ENCODE measurements at regions not wholly inside any gene's neighbourhood (a gene's known extent, or its start where the extent isn't known, plus 50 kb on each side); places are given as distances from the start of the nearest gene placed in this dataset.
"Not testable (repeated sequence)": the region's sequence is repeated elsewhere in the genome, so short reads cannot be mapped to it uniquely, and the experiment has no call there.

DNA sequence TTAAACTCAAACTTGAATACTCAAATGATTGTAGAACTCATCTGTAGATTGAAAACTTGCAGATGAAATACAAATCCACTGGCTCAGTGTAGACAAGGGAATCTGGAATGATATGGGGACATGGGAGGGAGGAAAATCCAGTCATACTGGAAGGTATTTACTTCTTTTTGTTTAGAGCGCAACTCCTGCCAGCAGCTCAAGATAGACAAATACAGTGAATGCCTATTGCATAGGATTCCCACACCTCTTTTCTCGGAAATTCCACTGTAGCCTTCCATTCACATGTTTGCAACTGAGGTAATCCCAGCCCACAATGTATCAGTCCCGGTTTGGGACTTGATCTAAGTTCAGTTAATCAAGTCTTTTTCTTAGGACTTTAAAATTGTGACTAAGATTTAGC, 311.2 kb downstream of the PTPRC start:
- no peaks in the 10 kb centered on the region for H3K36me3 ChIP-seq
- intact Hi-C loops (cut with DNase I), result no loop called here

DNA sequence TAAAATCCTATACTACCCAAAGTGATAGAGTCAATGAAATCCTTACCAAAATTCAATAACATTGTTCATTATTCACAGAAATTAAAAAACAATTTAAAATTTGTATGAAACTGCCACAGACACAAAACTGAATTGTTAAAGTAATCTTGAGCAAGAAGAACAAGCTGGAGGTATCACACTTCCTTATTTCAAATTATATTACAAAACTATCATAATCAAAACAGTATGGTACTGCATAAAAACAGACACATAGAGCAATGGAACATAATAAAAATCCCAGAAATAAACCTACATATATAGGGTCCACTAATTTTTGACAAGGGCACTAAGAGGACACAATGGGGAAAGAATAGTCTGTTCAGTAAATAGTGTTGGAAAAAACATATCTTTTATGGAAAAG, 316.2 kb downstream of the PTPRC start:
- H3K36me3 ChIP-seq, result no peaks in the 10 kb centered on the region
- intact Hi-C loops (cut with DNase I), result no loop called here
- no peak overlapping the region for H3K9ac ChIP-seq (ENCODE audit: low read depth in 2 of 2, low read length in 2 of 2)
- no peaks in the 10 kb centered on the region for H3K4me1 ChIP-seq
- H3K27me3 ChIP-seq, result no peaks in the 10 kb centered on the region
- H3K9me3 ChIP-seq, result no peaks in the 10 kb centered on the region
- DNase-seq, result no peak
- TF ChIP-seq, protein P1, sequence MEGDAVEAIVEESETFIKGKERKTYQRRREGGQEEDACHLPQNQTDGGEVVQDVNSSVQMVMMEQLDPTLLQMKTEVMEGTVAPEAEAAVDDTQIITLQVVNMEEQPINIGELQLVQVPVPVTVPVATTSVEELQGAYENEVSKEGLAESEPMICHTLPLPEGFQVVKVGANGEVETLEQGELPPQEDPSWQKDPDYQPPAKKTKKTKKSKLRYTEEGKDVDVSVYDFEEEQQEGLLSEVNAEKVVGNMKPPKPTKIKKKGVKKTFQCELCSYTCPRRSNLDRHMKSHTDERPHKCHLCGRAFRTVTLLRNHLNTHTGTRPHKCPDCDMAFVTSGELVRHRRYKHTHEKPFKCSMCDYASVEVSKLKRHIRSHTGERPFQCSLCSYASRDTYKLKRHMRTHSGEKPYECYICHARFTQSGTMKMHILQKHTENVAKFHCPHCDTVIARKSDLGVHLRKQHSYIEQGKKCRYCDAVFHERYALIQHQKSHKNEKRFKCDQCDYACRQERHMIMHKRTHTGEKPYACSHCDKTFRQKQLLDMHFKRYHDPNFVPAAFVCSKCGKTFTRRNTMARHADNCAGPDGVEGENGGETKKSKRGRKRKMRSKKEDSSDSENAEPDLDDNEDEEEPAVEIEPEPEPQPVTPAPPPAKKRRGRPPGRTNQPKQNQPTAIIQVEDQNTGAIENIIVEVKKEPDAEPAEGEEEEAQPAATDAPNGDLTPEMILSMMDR (IDR thresholded peaks at IDR 0.05), result no peak
- no peak overlapping the region for H3K27ac ChIP-seq
- H3K4me3 ChIP-seq, result no peak overlapping the region

More for the DNA sequence above, 311.2 kb downstream of the PTPRC start:
- H3K27ac ChIP-seq, result no peak overlapping the region
- no peak for DNase-seq
- no peak overlapping the region for H3K9ac ChIP-seq (ENCODE audit: low read depth in 2 of 2, low read length in 2 of 2)
- H3K4me3 ChIP-seq, result no peak overlapping the region
- H3K4me1 ChIP-seq, result no peaks in the 10 kb centered on the region
- no peaks in the 10 kb centered on the region for H3K27me3 ChIP-seq
- TF ChIP-seq, protein P1 (IDR thresholded peaks at IDR 0.05), result no peak
- no peaks in the 10 kb centered on the region for H3K9me3 ChIP-seq

DNA sequence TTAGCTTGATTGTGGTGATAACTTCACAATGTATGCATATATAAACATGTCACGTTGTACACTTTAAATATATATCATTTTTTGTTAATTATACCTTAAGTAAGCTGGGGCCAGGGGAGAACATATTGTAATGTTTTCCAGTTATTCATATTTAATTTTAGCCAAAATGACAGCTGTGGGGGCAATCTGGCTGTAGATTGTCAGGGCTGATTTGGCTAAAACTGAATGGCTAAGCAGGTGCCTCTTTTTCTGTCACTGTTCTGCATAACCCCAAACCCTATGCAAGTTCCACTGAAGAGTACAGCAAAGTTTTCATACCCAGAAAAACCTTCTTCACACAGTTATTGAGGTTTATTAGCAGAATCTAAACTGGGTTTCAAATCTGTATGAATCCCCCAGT, 318.2 kb downstream of the PTPRC start:
- no peak for DNase-seq
- Histone ChIP-seq H3K4me1 (no peaks in the 10 kb centered on the region), H3K27ac (no peak overlapping the region), H3K27me3 (no peaks in the 10 kb centered on the region), H3K9me3 (no peaks in the 10 kb centered on the region), H3K9ac (ENCODE audit: low read depth in 2 of 2, low read length in 2 of 2) (no peak overlapping the region), H3K4me3 (no peak overlapping the region), H3K36me3 (no peaks in the 10 kb centered on the region)
- TF ChIP-seq, protein P1 (IDR thresholded peaks at IDR 0.05), result no peak
- intact Hi-C loops (cut with DNase I), result no loop called here

DNA sequence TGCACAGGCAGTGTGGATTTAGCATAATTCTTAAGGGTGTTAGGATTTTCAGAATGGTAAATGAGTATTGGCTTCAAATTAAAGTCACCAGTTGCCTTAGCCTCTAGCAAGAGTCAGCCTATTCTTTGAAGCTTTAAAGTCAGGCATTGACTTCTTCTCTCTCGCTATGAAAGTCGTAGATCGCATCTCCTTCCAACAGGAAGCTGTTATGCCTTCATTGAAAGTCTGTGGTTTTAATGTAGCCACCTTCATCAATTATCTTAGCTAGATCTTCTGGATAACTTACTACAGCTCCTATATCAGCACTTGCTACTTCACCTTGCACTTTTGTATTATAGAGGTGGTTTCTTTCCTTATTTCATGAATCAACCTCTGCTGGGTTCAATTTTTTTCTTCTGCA, 320.2 kb downstream of the PTPRC start:
- TF ChIP-seq, protein P1 (IDR thresholded peaks at IDR 0.05), result no peak
- Histone ChIP-seq H3K36me3 (no peaks in the 10 kb centered on the region), H3K4me3 (no peak overlapping the region), H3K27ac (no peak overlapping the region), H3K9me3 (no peaks in the 10 kb centered on the region), H3K9ac (ENCODE audit: low read depth in 2 of 2, low read length in 2 of 2) (no peak overlapping the region), H3K27me3 (no peaks in the 10 kb centered on the region), H3K4me1 (no peaks in the 10 kb centered on the region)
- intact Hi-C loops (cut with DNase I), result no loop called here
- no peak for DNase-seq

DNA sequence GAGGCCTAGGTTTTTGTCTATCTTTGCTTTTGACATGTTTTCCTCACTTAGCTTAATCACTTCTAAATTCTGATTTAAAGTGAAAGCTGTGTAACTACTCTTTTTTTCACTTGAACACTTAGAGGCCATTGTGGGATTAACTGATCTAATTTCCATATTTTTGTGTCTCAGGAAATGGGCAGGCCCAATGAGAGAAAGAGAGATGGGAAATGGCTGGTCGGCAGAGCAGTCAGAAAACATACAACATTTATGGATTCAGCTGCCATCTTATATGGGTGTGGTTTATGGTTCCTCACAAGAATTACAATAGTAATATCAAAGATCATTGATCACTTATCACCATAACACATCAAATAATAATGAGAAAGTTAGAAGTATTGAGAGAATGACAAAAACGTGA, 320.8 kb downstream of the PTPRC start:
- H3K4me1 ChIP-seq, result no peaks in the 10 kb centered on the region
- TF ChIP-seq, protein P1 (IDR thresholded peaks at IDR 0.05), result no peak
- intact Hi-C loops (cut with DNase I), result no loop called here
- DNase-seq, result no peak
- no peaks in the 10 kb centered on the region for H3K36me3 ChIP-seq
- no peak overlapping the region for H3K4me3 ChIP-seq
- no peaks in the 10 kb centered on the region for H3K27me3 ChIP-seq
- no peak overlapping the region for H3K9ac ChIP-seq (ENCODE audit: low read depth in 2 of 2, low read length in 2 of 2)
- no peak overlapping the region for H3K27ac ChIP-seq
- H3K9me3 ChIP-seq, result no peaks in the 10 kb centered on the region

DNA sequence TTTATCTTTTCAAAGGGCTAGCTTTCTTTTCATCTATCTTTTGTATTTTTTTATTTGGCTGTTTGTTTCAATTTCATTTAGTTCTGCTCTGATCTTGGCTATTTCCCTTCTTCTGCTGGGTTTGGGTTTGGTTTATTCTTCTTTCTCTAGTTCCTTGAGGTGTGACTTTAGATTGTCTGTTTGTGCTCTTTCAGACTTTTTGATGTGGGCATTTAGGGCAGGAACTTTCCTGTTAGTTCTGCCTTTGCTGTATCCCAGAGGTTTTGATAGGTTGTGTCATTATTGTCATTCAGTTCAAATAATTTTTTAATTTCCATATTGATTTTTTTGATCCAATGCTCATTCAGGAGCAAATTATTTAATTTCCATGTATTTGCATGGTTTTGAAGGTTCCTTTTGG, 325.0 kb downstream of the PTPRC start:
- DNase-seq; H3K36me3 ChIP-seq; intact Hi-C loops (cut with DNase I); H3K4me3 ChIP-seq; H3K4me1 ChIP-seq; H3K9ac ChIP-seq (ENCODE audit: low read depth in 2 of 2, low read length in 2 of 2); H3K27ac ChIP-seq; H3K27me3 ChIP-seq; H3K9me3 ChIP-seq: not testable (repeated sequence)

Data from colonic mucosa (tissue), 4 donors.